Neural cell (in vitro differentiated cells): ENCODE measurements at regions not wholly inside any gene's neighbourhood (a gene's known extent, or its start where the extent isn't known, plus 50 kb on each side); places are given as distances from the start of the nearest gene placed in this dataset.
"Not testable (repeated sequence)": the region's sequence is repeated elsewhere in the genome, so short reads cannot be mapped to it uniquely, and the experiment has no call there.

ENCODE experiments used
- CTCF ChIP-seq: fragments of 450-650 bp; IDR thresholded peaks from 2 replicates; pipeline ENCODE4 v1.5.1; 2014; ENCODE audit warnings: antibody characterized with exemption, mild to moderate bottlenecking, moderate library complexity; ENCODE audit not compliant: poor library complexity, severe bottlenecking
- EP300 ChIP-seq: fragments of 450-650 bp; conservative IDR thresholded peaks from 2 replicates; pipeline ENCODE4 v1.6.1; 2014; ENCODE audit warnings: antibody characterized with exemption, mild to moderate bottlenecking, moderate library complexity; ENCODE audit not compliant: poor library complexity, severe bottlenecking
- EZH2 ChIP-seq: fragments of 200-600, 300-800 bp; shearing (Covaris generic), sonication (generic); IDR thresholded peaks from 2 replicates; pipeline ENCODE4 v1.6.1; 2014; ENCODE audit warnings: antibody characterized with exemption, low read length, borderline replicate concordance, mild to moderate bottlenecking; ENCODE audit not compliant: insufficient read depth, poor library complexity, severe bottlenecking
- MXI1 ChIP-seq: fragments of 450-650 bp; conservative IDR thresholded peaks from 2 replicates; pipeline ENCODE4 v1.6.1; 2014; ENCODE audit warnings: antibody characterized with exemption, mild to moderate bottlenecking; ENCODE audit not compliant: poor library complexity, severe bottlenecking
- POLR2AphosphoS5 ChIP-seq: IDR thresholded peaks from 2 replicates; pipeline ENCODE4 v1.6.1; 2012
- RAD21 ChIP-seq: fragments of 450-650 bp; conservative IDR thresholded peaks from 2 replicates; pipeline ENCODE4 v1.6.1; 2014; ENCODE audit warnings: antibody characterized with exemption, mild to moderate bottlenecking, moderate library complexity
- REST ChIP-seq: IDR thresholded peaks from 2 replicates; pipeline ENCODE4 v1.6.1; 2012; ENCODE audit warnings: borderline replicate concordance
- TAF1 ChIP-seq: IDR thresholded peaks from 2 replicates; pipeline ENCODE4 v1.6.1; 2012; ENCODE audit warnings: low read depth

GRCh38 chr7:114139690-114140089, 220.9 kb upstream of the PPP1R3A start:
- not testable (repeated sequence) for TF ChIP-seq CTCF, POLR2AphosphoS5, EP300, TAF1, MXI1, RAD21, EZH2, REST
